ENCODE measurements at regions not wholly inside any gene's neighbourhood (a gene's known extent, or its start where the extent isn't known, plus 50 kb on each side); places are given as distances from the start of the nearest gene placed in this dataset.

GRCh38 chr7:33854801-33855350, 50.5 kb upstream of the BMPER start:
- H3K4me2 ChIP-seq (replicated peaks; ENCODE audit: low read depth, low read length, poor library complexity, severe bottlenecking), result no peak overlapping the region
- Mint-ChIP-seq H3K4me3 (no peak overlapping the region), H3K9me3 (ENCODE audit: insufficient read depth) (no peaks in the 10 kb centered on the region), H3K4me1 (no peaks in the 10 kb centered on the region), H3K27me3 (peaks cover 25% of the 10 kb centered on the region), H3K27ac (no peak overlapping the region)
- ATAC-seq (ENCODE audit: low read depth) (no peak), DNase-seq (no peak)
- H3K27ac ChIP-seq (ENCODE audit: low read length in 2 of 2), result no peak overlapping the region
- no peaks in the 10 kb centered on the region for H4K20me1 ChIP-seq (ENCODE audit: control insufficient read depth, insufficient read depth, low read length, poor library complexity, severe bottlenecking)
- H3K36me3 ChIP-seq (replicated peaks in 1 of 2; ENCODE audit: control extremely low read depth in 1 of 2, control insufficient read depth in 1 of 2, extremely low read depth in 1 of 2, insufficient read depth in 2 of 2, low read length in 1 of 2), result no peaks in the 10 kb centered on the region
- WGBS (ENCODE audit: insufficient coverage), result 0% methylated on average over 1 of the region's 4 CpGs
- POLR2A ChIA-PET, result no interaction called here
- no peak overlapping the region for H3K4me3 ChIP-seq (ENCODE audit: control extremely low read depth in 1 of 5, extremely low read depth in 1 of 5, insufficient read depth in 1 of 5, low read depth in 2 of 5, low read length in 4 of 5)
- H3K79me2 ChIP-seq (ENCODE audit: control insufficient read depth, insufficient read depth, low read length), result no peaks in the 10 kb centered on the region
- CTCF ChIA-PET, result interaction anchor here (0.6 kb wide), 1 partner anchor 1011 kb away, joined by 5 read pairs; no protein-coding TSS in a partner anchor
- H3K4me1 ChIP-seq (ENCODE audit: control insufficient read depth in 2 of 2, insufficient read depth in 2 of 2, low read length in 2 of 2), result no peaks in the 10 kb centered on the region
- H3K27me3 ChIP-seq (replicated peaks in 1 of 4; ENCODE audit: control extremely low read depth in 1 of 4, control insufficient read depth in 3 of 4, insufficient read depth in 4 of 4, low read length in 3 of 4), result peaks cover 0 to 6% (median 2%) of the 10 kb centered on the region in 4 experiments
- no peak overlapping the region for H3K9ac ChIP-seq (ENCODE audit: low read length)
- H2AFZ ChIP-seq (ENCODE audit: insufficient read depth, low read depth, low read length, poor library complexity, severe bottlenecking), result no peak overlapping the region
- TF ChIP-seq, protein P1, sequence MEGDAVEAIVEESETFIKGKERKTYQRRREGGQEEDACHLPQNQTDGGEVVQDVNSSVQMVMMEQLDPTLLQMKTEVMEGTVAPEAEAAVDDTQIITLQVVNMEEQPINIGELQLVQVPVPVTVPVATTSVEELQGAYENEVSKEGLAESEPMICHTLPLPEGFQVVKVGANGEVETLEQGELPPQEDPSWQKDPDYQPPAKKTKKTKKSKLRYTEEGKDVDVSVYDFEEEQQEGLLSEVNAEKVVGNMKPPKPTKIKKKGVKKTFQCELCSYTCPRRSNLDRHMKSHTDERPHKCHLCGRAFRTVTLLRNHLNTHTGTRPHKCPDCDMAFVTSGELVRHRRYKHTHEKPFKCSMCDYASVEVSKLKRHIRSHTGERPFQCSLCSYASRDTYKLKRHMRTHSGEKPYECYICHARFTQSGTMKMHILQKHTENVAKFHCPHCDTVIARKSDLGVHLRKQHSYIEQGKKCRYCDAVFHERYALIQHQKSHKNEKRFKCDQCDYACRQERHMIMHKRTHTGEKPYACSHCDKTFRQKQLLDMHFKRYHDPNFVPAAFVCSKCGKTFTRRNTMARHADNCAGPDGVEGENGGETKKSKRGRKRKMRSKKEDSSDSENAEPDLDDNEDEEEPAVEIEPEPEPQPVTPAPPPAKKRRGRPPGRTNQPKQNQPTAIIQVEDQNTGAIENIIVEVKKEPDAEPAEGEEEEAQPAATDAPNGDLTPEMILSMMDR (IDR thresholded peaks at IDR 0.05), result no peak
- TF ChIP-seq EZH2 (IDR thresholded peaks at IDR 0.05; ENCODE audit: borderline replicate concordance, insufficient read depth, low read depth, low read length, poor library complexity, severe bottlenecking), result no peak
- H3K9me3 ChIP-seq (ENCODE audit: control extremely low read depth in 1 of 3, control insufficient read depth in 2 of 3, insufficient read depth in 1 of 3, low read length in 2 of 3), result no peaks in the 10 kb centered on the region
- intact Hi-C loops (cut with micrococcal nuclease), result no loop called here
